Astrocyte (in vitro differentiated cells and primary cell): ENCODE measurements at regions not wholly inside any gene's neighbourhood (a gene's known extent, or its start where the extent isn't known, plus 50 kb on each side); places are given as distances from the start of the nearest gene placed in this dataset.

Source experiments
- DNase-seq: peaks from one replicate; pipeline ENCODE4 v3.0.0-alpha.2; 2010; ENCODE audit warnings: low read depth
- FAIRE-seq: peaks from 2 replicates; lab custom pipeline; 2011; peaks lifted over from hg19 to GRCh38; lab: Jason Lieb, UNC
- H2AFZ ChIP-seq: 2 replicates; pipeline ENCODE4 v1.6.0; 2012; ENCODE audit warnings: low read depth, low read length, inconsistent platforms
- H3K27ac ChIP-seq: 2 replicates; pipeline ENCODE4 v1.5.1; 2011; ENCODE audit warnings: low read depth, low read length, inconsistent platforms
- H3K27me3 ChIP-seq: 2 replicates; pipeline ENCODE4 v1.6.0; 2011; ENCODE audit warnings: low read length, inconsistent platforms; ENCODE audit not compliant: insufficient read depth
- H3K36me3 ChIP-seq: 2 replicates; pipeline ENCODE4 v1.5.1; 2011; ENCODE audit warnings: low read length, inconsistent platforms; ENCODE audit not compliant: insufficient read depth
- H3K4me1 ChIP-seq: 2 replicates; pipeline ENCODE4 v1.5.1; 2011; ENCODE audit warnings: low read length, inconsistent platforms; ENCODE audit not compliant: insufficient read depth
- H3K4me2 ChIP-seq: 2 replicates; pipeline ENCODE4 v1.6.0; 2012; ENCODE audit warnings: low read length, inconsistent platforms
- H3K4me3 ChIP-seq: 2 replicates; pipeline ENCODE4 v1.5.1; 2011; ENCODE audit warnings: low read depth, mild to moderate bottlenecking, low read length, inconsistent platforms; ENCODE audit not compliant: insufficient read depth
- H3K79me2 ChIP-seq: 2 replicates; pipeline ENCODE4 v1.6.0; 2012; ENCODE audit warnings: mild to moderate bottlenecking, low read length, inconsistent platforms; ENCODE audit not compliant: insufficient read depth
- H3K9ac ChIP-seq: 2 replicates; pipeline ENCODE4 v1.6.0; 2012; ENCODE audit warnings: mild to moderate bottlenecking, low read length, inconsistent platforms
- H3K9me3 ChIP-seq: 2 replicates; pipeline ENCODE4 v1.5.1; 2012; ENCODE audit warnings: low read depth, mild to moderate bottlenecking, low read length, inconsistent platforms; ENCODE audit not compliant: insufficient read depth
- H4K20me1 ChIP-seq: 2 replicates; pipeline ENCODE4 v1.6.0; 2012; ENCODE audit warnings: low read length, inconsistent platforms; ENCODE audit not compliant: insufficient read depth
- H3K27ac Mint-ChIP-seq: one replicate; pipeline ENCODE4 v1.8.0; 2021; ENCODE audit warnings: mild to moderate bottlenecking, mixed read lengths; ENCODE audit not compliant: unreplicated experiment
- H3K27me3 Mint-ChIP-seq: one replicate; pipeline ENCODE4 v1.8.0; 2021; ENCODE audit warnings: low read depth, mixed read lengths; ENCODE audit not compliant: unreplicated experiment
- H3K36me3 Mint-ChIP-seq: one replicate; pipeline ENCODE4 v1.8.0; 2021; ENCODE audit warnings: low read depth, mixed read lengths; ENCODE audit not compliant: unreplicated experiment
- H3K4me1 Mint-ChIP-seq: one replicate; pipeline ENCODE4 v1.8.0; 2021; ENCODE audit warnings: low read depth, mixed read lengths; ENCODE audit not compliant: unreplicated experiment
- H3K4me3 Mint-ChIP-seq: one replicate; pipeline ENCODE4 v1.8.0; 2021; ENCODE audit warnings: mild to moderate bottlenecking, moderate library complexity, mixed read lengths; ENCODE audit not compliant: unreplicated experiment
- H3K9me3 Mint-ChIP-seq: one replicate; pipeline ENCODE4 v1.8.0; 2021; ENCODE audit warnings: mild to moderate bottlenecking, mixed read lengths; ENCODE audit not compliant: unreplicated experiment
- CTCF ChIP-seq: IDR thresholded peaks from 2 replicates; pipeline ENCODE4 v1.5.1; 2011; ENCODE audit warnings: low read depth, mild to moderate bottlenecking, inconsistent platforms, low read length, moderate library complexity; ENCODE audit not compliant: insufficient read depth
- EZH2 ChIP-seq: IDR thresholded peaks from 2 replicates; pipeline ENCODE4 v1.6.1; 2012; ENCODE audit warnings: mild to moderate bottlenecking, low read length, inconsistent platforms; ENCODE audit not compliant: insufficient read depth

GRCh38 chr2:167803449-167803988, 443.9 kb downstream of the STK39 start:
- H3K4me1 Mint-ChIP-seq: no peaks in the 10 kb centered on the region

GRCh38 chr2:167794554-167795255, 452.7 kb downstream of the STK39 start:
- Mint-ChIP-seq H3K9me3 (peaks cover 3% of the 10 kb centered on the region), H3K27ac (no peak overlapping the region), H3K4me3 (no peak overlapping the region), H3K4me1 (no peaks in the 10 kb centered on the region), H3K27me3 (no peaks in the 10 kb centered on the region), H3K36me3 (no peaks in the 10 kb centered on the region)
- Histone ChIP-seq H3K36me3 (no peaks in the 10 kb centered on the region), H3K4me3 (no peak overlapping the region), H3K9me3 (no peaks in the 10 kb centered on the region), H3K4me2 (no peak overlapping the region), H3K27me3 (no peaks in the 10 kb centered on the region), H2AFZ (no peak overlapping the region), H3K27ac (no peak overlapping the region), H3K79me2 (no peaks in the 10 kb centered on the region), H3K4me1 (no peaks in the 10 kb centered on the region), H4K20me1 (no peaks in the 10 kb centered on the region), H3K9ac (no peak overlapping the region)
- DNase-seq (no peak), FAIRE-seq (no peak)
- TF ChIP-seq EZH2: no peak
- TF ChIP-seq CTCF: no peak

More at GRCh38 chr2:167803449-167803988, 443.9 kb downstream of the STK39 start:
- no peak overlapping the region for H2AFZ ChIP-seq
- H3K4me3 Mint-ChIP-seq: no peak overlapping the region
- H3K9ac ChIP-seq: no peak overlapping the region
- DNase-seq (no peak), FAIRE-seq (no peak)
- no peak overlapping the region for H3K4me3 ChIP-seq
- no peaks in the 10 kb centered on the region for H3K27me3 ChIP-seq
- H3K36me3 Mint-ChIP-seq: no peaks in the 10 kb centered on the region
- H3K9me3 ChIP-seq: no peaks in the 10 kb centered on the region
- no peaks in the 10 kb centered on the region for H3K4me1 ChIP-seq
- no peaks in the 10 kb centered on the region for H4K20me1 ChIP-seq
- H3K4me2 ChIP-seq: no peak overlapping the region
- no peaks in the 10 kb centered on the region for H3K27me3 Mint-ChIP-seq
- no peak overlapping the region for H3K27ac ChIP-seq
- H3K27ac Mint-ChIP-seq: no peak overlapping the region
- no peaks in the 10 kb centered on the region for H3K36me3 ChIP-seq
- no peaks in the 10 kb centered on the region for H3K79me2 ChIP-seq
- TF ChIP-seq EZH2 (no peak), CTCF (no peak)
- peaks cover under 1% of the 10 kb centered on the region for H3K9me3 Mint-ChIP-seq

- no peak overlapping the region for H3K27ac ChIP-seq
- TF ChIP-seq CTCF (no peak), EZH2 (no peak)
- no peaks in the 10 kb centered on the region for H3K27me3 Mint-ChIP-seq
- H3K4me3 ChIP-seq: no peak overlapping the region
- H3K36me3 ChIP-seq: no peaks in the 10 kb centered on the region
- H3K36me3 Mint-ChIP-seq: no peaks in the 10 kb centered on the region
- H3K9me3 Mint-ChIP-seq: peaks cover 3% of the 10 kb centered on the region
- H3K27ac Mint-ChIP-seq: no peak overlapping the region
- no peaks in the 10 kb centered on the region for H3K4me1 ChIP-seq
- no peak overlapping the region for H3K9ac ChIP-seq
- FAIRE-seq (no peak), DNase-seq (no peak)
- H3K9me3 ChIP-seq: no peaks in the 10 kb centered on the region
- no peaks in the 10 kb centered on the region for H3K27me3 ChIP-seq
- no peak overlapping the region for H3K4me3 Mint-ChIP-seq
- H2AFZ ChIP-seq: no peak overlapping the region
- H3K4me1 Mint-ChIP-seq: no peaks in the 10 kb centered on the region
- H3K79me2 ChIP-seq: no peaks in the 10 kb centered on the region
- H4K20me1 ChIP-seq: no peaks in the 10 kb centered on the region
- no peak overlapping the region for H3K4me2 ChIP-seq
Measured at GRCh38 chr2:167793725-167794124, 453.7 kb downstream of the STK39 start.
